ENCODE measurements at regions not wholly inside any gene's neighbourhood (a gene's known extent, or its start where the extent isn't known, plus 50 kb on each side); places are given as distances from the start of the nearest gene placed in this dataset.

- DNase-seq (ENCODE audit: low read depth), result no peak
- no peak for TF ChIP-seq CTCF (IDR thresholded peaks at IDR 0.05; ENCODE audit: insufficient read depth, low read depth, low read length)
Measured at GRCh38 chr6:22878706-22879105, 309.3 kb downstream of the HDGFL1 start.

GRCh38 chr6:22880686-22881433 lies 311.5 kb downstream of the HDGFL1 start:
- no peak for TF ChIP-seq CTCF (IDR thresholded peaks at IDR 0.05; ENCODE audit: insufficient read depth, low read depth, low read length)
- H3K4me3 ChIP-seq (ENCODE audit: low read depth, low read length), result peak overlapping the region; percentile 19
- peak; percentile 97 for DNase-seq (ENCODE audit: low read depth)

More at GRCh38 chr6:22878706-22879105, 309.3 kb downstream of the HDGFL1 start:
- no peak overlapping the region for H3K4me3 ChIP-seq (ENCODE audit: low read depth, low read length)

- no peak overlapping the region for H3K4me3 ChIP-seq (ENCODE audit: low read depth, low read length)
- no peak for TF ChIP-seq CTCF (IDR thresholded peaks at IDR 0.05; ENCODE audit: insufficient read depth, low read depth, low read length)
- no peak for DNase-seq (ENCODE audit: low read depth)
Measured at GRCh38 chr6:22882581-22882980, 313.2 kb downstream of the HDGFL1 start.

- no peak for DNase-seq (ENCODE audit: low read depth)
- no peak overlapping the region for H3K4me3 ChIP-seq (ENCODE audit: low read depth, low read length)
- no peak for TF ChIP-seq CTCF (IDR thresholded peaks at IDR 0.05; ENCODE audit: insufficient read depth, low read depth, low read length)
Measured at GRCh38 chr6:22883061-22883717, 313.8 kb downstream of the HDGFL1 start.

- no peak overlapping the region for H3K4me3 ChIP-seq (ENCODE audit: low read depth, low read length)
- no peak for DNase-seq (ENCODE audit: low read depth)
- no peak for TF ChIP-seq CTCF (IDR thresholded peaks at IDR 0.05; ENCODE audit: insufficient read depth, low read depth, low read length)
Measured at GRCh38 chr6:22884456-22884855, 315.1 kb downstream of the HDGFL1 start.

- peak; percentile 49 for DNase-seq (ENCODE audit: low read depth)
- TF ChIP-seq CTCF (IDR thresholded peaks at IDR 0.05; ENCODE audit: insufficient read depth, low read depth, low read length), result no peak
- no peak overlapping the region for H3K4me3 ChIP-seq (ENCODE audit: low read depth, low read length)
Measured at GRCh38 chr6:22886650-22887581, 317.6 kb downstream of the HDGFL1 start.

Measured in fibroblast of villous mesenchyme (primary cell).